ENCODE measurements at regions not wholly inside any gene's neighbourhood (a gene's known extent, or its start where the extent isn't known, plus 50 kb on each side); places are given as distances from the start of the nearest gene placed in this dataset.

DNA sequence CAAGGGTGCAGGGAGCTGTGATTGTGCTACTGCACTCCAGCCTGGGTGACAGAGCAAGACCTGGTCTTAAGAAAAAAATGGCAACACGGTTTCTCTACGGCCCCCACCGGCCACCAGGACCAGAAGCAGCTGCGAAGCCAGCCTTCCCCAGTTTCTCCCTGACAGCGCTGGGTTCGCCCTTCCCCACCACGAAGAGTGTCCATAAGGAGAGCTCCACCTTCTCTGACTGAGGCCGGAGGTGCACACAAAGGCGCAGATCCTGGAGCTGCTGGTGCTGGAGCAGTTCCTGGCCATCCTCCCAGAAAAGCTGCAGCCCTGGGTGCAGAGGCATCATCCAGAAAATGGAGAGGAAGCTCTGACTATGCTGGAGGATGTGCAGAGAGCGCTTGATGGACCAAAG, 52.2 kb upstream of the ZNF599 start:
- no peak overlapping the region for H3K4me2 ChIP-seq (ENCODE audit: low read length)
- no peak overlapping the region for H2AFZ ChIP-seq (ENCODE audit: low read depth, low read length)
- H3K9me2 ChIP-seq (ENCODE audit: insufficient read depth, low read length) = no peaks in the 10 kb centered on the region
- H3K9ac ChIP-seq (ENCODE audit: low read length) = no peak overlapping the region
- no peaks in the 10 kb centered on the region for H4K20me1 ChIP-seq (ENCODE audit: insufficient read depth)
- TF ChIP-seq POLR2AphosphoS5 (IDR thresholded peaks at IDR 0.05) (no peak), MXI1 (conservative IDR thresholded peaks at IDR 0.05; ENCODE audit: poor library complexity, severe bottlenecking) (no peak), EZH2 (IDR thresholded peaks at IDR 0.05; ENCODE audit: borderline replicate concordance, insufficient read depth, low read length, poor library complexity, severe bottlenecking) (no peak), TAF1 (IDR thresholded peaks at IDR 0.05; ENCODE audit: low read depth) (no peak), RAD21 (conservative IDR thresholded peaks at IDR 0.05) (no peak), EP300 (conservative IDR thresholded peaks at IDR 0.05; ENCODE audit: poor library complexity, severe bottlenecking) (no peak), SMC3 (conservative IDR thresholded peaks at IDR 0.05; ENCODE audit: poor library complexity) (no peak)
- TF ChIP-seq, protein P1, sequence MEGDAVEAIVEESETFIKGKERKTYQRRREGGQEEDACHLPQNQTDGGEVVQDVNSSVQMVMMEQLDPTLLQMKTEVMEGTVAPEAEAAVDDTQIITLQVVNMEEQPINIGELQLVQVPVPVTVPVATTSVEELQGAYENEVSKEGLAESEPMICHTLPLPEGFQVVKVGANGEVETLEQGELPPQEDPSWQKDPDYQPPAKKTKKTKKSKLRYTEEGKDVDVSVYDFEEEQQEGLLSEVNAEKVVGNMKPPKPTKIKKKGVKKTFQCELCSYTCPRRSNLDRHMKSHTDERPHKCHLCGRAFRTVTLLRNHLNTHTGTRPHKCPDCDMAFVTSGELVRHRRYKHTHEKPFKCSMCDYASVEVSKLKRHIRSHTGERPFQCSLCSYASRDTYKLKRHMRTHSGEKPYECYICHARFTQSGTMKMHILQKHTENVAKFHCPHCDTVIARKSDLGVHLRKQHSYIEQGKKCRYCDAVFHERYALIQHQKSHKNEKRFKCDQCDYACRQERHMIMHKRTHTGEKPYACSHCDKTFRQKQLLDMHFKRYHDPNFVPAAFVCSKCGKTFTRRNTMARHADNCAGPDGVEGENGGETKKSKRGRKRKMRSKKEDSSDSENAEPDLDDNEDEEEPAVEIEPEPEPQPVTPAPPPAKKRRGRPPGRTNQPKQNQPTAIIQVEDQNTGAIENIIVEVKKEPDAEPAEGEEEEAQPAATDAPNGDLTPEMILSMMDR (IDR thresholded peaks at IDR 0.05; ENCODE audit: poor library complexity, severe bottlenecking) = no peak
- TF ChIP-seq, protein P2, sequence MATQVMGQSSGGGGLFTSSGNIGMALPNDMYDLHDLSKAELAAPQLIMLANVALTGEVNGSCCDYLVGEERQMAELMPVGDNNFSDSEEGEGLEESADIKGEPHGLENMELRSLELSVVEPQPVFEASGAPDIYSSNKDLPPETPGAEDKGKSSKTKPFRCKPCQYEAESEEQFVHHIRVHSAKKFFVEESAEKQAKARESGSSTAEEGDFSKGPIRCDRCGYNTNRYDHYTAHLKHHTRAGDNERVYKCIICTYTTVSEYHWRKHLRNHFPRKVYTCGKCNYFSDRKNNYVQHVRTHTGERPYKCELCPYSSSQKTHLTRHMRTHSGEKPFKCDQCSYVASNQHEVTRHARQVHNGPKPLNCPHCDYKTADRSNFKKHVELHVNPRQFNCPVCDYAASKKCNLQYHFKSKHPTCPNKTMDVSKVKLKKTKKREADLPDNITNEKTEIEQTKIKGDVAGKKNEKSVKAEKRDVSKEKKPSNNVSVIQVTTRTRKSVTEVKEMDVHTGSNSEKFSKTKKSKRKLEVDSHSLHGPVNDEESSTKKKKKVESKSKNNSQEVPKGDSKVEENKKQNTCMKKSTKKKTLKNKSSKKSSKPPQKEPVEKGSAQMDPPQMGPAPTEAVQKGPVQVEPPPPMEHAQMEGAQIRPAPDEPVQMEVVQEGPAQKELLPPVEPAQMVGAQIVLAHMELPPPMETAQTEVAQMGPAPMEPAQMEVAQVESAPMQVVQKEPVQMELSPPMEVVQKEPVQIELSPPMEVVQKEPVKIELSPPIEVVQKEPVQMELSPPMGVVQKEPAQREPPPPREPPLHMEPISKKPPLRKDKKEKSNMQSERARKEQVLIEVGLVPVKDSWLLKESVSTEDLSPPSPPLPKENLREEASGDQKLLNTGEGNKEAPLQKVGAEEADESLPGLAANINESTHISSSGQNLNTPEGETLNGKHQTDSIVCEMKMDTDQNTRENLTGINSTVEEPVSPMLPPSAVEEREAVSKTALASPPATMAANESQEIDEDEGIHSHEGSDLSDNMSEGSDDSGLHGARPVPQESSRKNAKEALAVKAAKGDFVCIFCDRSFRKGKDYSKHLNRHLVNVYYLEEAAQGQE (IDR thresholded peaks at IDR 0.05; ENCODE audit: borderline replicate concordance) = no peak
- H3K36me3 ChIP-seq (ENCODE audit: insufficient read depth, low read length) = no peaks in the 10 kb centered on the region
- no peaks in the 10 kb centered on the region for H3K27me3 ChIP-seq (ENCODE audit: insufficient read depth, low read depth, low read length)
- H3K27ac ChIP-seq (ENCODE audit: low read length) = no peak overlapping the region
- H3K9me3 ChIP-seq (ENCODE audit: low read length) = no peaks in the 10 kb centered on the region
- no peaks in the 10 kb centered on the region for H3K79me2 ChIP-seq (replicated peaks; ENCODE audit: insufficient read depth, low read length)
- H3F3A ChIP-seq (ENCODE audit: insufficient read depth, low read length, poor library complexity, severe bottlenecking) = no peaks in the 10 kb centered on the region
- no peak overlapping the region for H3K4me3 ChIP-seq (ENCODE audit: low read length)

DNA sequence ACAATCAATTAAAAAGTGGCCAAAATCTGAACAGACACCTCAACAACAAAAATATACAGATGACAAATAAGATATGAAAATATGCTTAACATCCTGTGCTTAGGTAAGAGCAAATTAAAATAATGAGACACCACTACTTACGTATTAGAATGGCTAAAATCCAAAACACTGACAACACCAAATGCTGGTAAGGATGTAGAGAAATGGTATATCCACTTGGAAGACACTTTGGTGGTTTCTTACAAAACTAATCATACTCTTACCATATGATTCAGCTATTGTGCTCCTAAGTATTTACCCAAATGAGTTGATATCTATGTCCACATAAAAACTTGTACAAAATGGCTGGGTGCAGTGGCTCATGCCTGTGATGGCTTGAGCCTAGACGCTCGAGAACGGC, 51.7 kb upstream of the ZNF599 start:
- H3K4me3 ChIP-seq (ENCODE audit: low read length) = no peak overlapping the region
- H4K20me1 ChIP-seq (ENCODE audit: insufficient read depth) = no peaks in the 10 kb centered on the region
- no peaks in the 10 kb centered on the region for H3K27me3 ChIP-seq (ENCODE audit: insufficient read depth, low read depth, low read length)
- H3K9me3 ChIP-seq (ENCODE audit: low read length) = no peaks in the 10 kb centered on the region
- no peak overlapping the region for H2AFZ ChIP-seq (ENCODE audit: low read depth, low read length)
- H3K9ac ChIP-seq (ENCODE audit: low read length) = no peak overlapping the region
- H3F3A ChIP-seq (ENCODE audit: insufficient read depth, low read length, poor library complexity, severe bottlenecking) = no peaks in the 10 kb centered on the region
- TF ChIP-seq, protein P1 (IDR thresholded peaks at IDR 0.05; ENCODE audit: poor library complexity, severe bottlenecking) = no peak
- TF ChIP-seq EP300 (conservative IDR thresholded peaks at IDR 0.05; ENCODE audit: poor library complexity, severe bottlenecking) = no peak
- no peak for TF ChIP-seq TAF1 (IDR thresholded peaks at IDR 0.05; ENCODE audit: low read depth)
- TF ChIP-seq EZH2 (IDR thresholded peaks at IDR 0.05; ENCODE audit: borderline replicate concordance, insufficient read depth, low read length, poor library complexity, severe bottlenecking) = no peak
- TF ChIP-seq RAD21 (conservative IDR thresholded peaks at IDR 0.05) = no peak
- TF ChIP-seq MXI1 (conservative IDR thresholded peaks at IDR 0.05; ENCODE audit: poor library complexity, severe bottlenecking) = no peak
- TF ChIP-seq, protein P2 (IDR thresholded peaks at IDR 0.05; ENCODE audit: borderline replicate concordance) = no peak
- no peak for TF ChIP-seq SMC3 (conservative IDR thresholded peaks at IDR 0.05; ENCODE audit: poor library complexity)
- TF ChIP-seq POLR2AphosphoS5 (IDR thresholded peaks at IDR 0.05) = no peak
- H3K79me2 ChIP-seq (replicated peaks; ENCODE audit: insufficient read depth, low read length) = no peaks in the 10 kb centered on the region
- H3K36me3 ChIP-seq (ENCODE audit: insufficient read depth, low read length) = no peaks in the 10 kb centered on the region
- H3K4me2 ChIP-seq (ENCODE audit: low read length) = no peak overlapping the region
- H3K9me2 ChIP-seq (ENCODE audit: insufficient read depth, low read length) = no peaks in the 10 kb centered on the region
- no peak overlapping the region for H3K27ac ChIP-seq (ENCODE audit: low read length)
